Subcutaneous abdominal adipose tissue (tissue), 5 donors: ENCODE measurements at regions not wholly inside any gene's neighbourhood (a gene's known extent, or its start where the extent isn't known, plus 50 kb on each side); places are given as distances from the start of the nearest gene placed in this dataset.
A peak's percentile ranks its signal among the peaks of the same experiment; 100 is the strongest.

Experiments
- H3K27ac ChIP-seq: one replicate; pipeline ENCODE4 v1.7.0; 2013; ENCODE audit warnings: low read depth, mild to moderate bottlenecking, inconsistent platforms, low read length, moderate library complexity
- H3K27me3 ChIP-seq, 5 donors: one replicate each; pipeline ENCODE4 v1.7.0; 2013; ENCODE audit warnings: low read length in 5 of 5, inconsistent platforms in 1 of 5; ENCODE audit not compliant: control insufficient read depth in 5 of 5, insufficient read depth in 4 of 5
- H3K36me3 ChIP-seq, 5 donors: one replicate each; pipeline ENCODE4 v1.7.0; 2013; ENCODE audit warnings: low read length in 5 of 5; ENCODE audit not compliant: control insufficient read depth in 5 of 5, insufficient read depth in 5 of 5
- H3K4me1 ChIP-seq, 5 donors: one replicate each; pipeline ENCODE4 v1.7.0; 2013; ENCODE audit warnings: low read length in 5 of 5, mild to moderate bottlenecking in 3 of 5, moderate library complexity in 1 of 5; ENCODE audit not compliant: control insufficient read depth in 5 of 5, insufficient read depth in 5 of 5
- H3K4me3 ChIP-seq, 5 donors: one replicate each; pipeline ENCODE4 v1.7.0; 2013; ENCODE audit warnings: low read length in 5 of 5, low read depth in 1 of 5
- H3K9ac ChIP-seq, 5 donors: one replicate each; pipeline ENCODE4 v1.7.0; 2013; ENCODE audit warnings: low read length in 5 of 5, mild to moderate bottlenecking in 4 of 5, moderate library complexity in 3 of 5
- H3K9me3 ChIP-seq, 5 donors: one replicate each; pipeline ENCODE4 v1.7.0; 2013; ENCODE audit warnings: low read length in 5 of 5; ENCODE audit not compliant: control insufficient read depth in 5 of 5
- donor health status: healthy.
- donor health status: healthy.
- donor health status: healthy.
- donor health status: healthy.
- donor health status: healthy.

DNA sequence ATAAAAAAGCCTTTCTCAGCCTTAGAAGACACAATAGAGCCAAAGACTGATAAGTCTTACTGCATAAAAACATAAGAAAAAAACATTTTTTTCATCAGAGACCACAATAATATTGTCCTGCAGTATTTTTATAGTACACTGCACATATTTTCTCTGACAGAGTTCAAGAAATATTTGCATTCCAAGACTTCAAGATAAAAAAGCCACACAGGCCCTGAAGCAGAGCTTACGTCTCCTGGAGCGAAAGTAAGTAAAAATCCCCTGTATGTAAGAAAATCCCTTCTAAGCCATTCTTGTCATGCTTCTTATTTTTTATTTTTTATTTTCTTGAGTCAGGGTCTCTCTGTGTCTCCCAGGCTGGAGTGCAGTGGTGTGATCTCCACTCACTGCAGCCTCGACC lies 755.9 kb downstream of the LIG4 start:
- Histone ChIP-seq H3K9me3 (peaks cover 0 to 1% (median 0%) of the 10 kb centered on the region in 5 donors), H3K27ac (no peak overlapping the region), H3K4me3 (no peak overlapping the region), H3K9ac (no peak overlapping the region), H3K27me3 (no peaks in the 10 kb centered on the region), H3K36me3 (no peaks in the 10 kb centered on the region), H3K4me1 (no peaks in the 10 kb centered on the region)

DNA sequence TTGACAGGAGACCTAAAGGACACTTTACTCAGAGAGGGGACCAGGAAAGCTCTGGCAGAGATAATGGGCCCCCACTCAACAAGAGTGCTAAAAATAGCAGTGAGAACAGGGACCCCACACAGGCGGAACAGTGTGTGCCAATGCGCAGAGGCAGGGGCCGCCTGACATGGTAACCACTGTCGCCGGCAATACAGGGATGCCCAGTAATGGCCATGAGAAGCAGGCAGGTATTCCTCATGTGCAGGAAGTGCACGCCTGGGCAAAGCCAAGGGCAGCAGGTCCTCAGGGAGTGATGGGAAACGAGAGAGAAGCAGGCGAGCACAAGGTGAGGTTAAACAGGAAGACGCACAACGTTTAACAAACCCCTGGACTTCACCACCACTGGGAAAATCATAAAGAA lies 757.1 kb downstream of the LIG4 start:
- Histone ChIP-seq H3K36me3 (no peaks in the 10 kb centered on the region), H3K9ac (no peak overlapping the region), H3K4me1 (no peaks in the 10 kb centered on the region), H3K27me3 (no peaks in the 10 kb centered on the region), H3K27ac (no peak overlapping the region), H3K9me3 (peaks cover 0 to 4% (median 2%) of the 10 kb centered on the region in 5 donors), H3K4me3 (no peak overlapping the region)

DNA sequence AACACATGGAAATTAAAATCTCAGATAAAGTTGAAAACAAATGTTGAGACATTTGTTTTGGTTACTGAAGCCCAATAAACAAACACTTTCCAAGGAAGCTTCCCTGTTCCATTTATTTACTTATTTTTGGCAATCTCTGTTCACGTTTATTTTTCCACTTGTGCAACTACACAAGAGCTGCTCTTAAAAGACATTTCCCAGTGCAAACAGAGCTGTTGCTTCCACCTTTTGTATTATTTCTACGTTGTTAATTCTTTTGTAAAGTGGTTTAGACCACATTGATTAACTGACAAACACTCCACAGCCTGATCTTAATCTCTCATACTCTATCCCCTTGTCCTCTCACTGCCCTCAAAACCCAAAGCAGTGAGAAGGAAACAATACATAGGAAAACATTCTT lies 757.6 kb downstream of the LIG4 start:
- H3K4me3 ChIP-seq, result no peak overlapping the region
- H3K4me1 ChIP-seq, result no peaks in the 10 kb centered on the region
- H3K27me3 ChIP-seq, result no peaks in the 10 kb centered on the region
- no peaks in the 10 kb centered on the region for H3K36me3 ChIP-seq
- peaks cover 0 to 8% (median 6%) of the 10 kb centered on the region in 5 donors for H3K9me3 ChIP-seq
- H3K27ac ChIP-seq, result no peak overlapping the region
- H3K9ac ChIP-seq, result no peak overlapping the region

- no peak overlapping the region for H3K9ac ChIP-seq
- no peaks in the 10 kb centered on the region for H3K27me3 ChIP-seq
- no peaks in the 10 kb centered on the region for H3K36me3 ChIP-seq
- no peak overlapping the region for H3K4me3 ChIP-seq
- H3K9me3 ChIP-seq, result peaks cover 0 to 8% (median 6%) of the 10 kb centered on the region in 5 donors
- H3K4me1 ChIP-seq, result peaks cover 0 to 4% (median 0%) of the 10 kb centered on the region in 5 donors
- no peak overlapping the region for H3K27ac ChIP-seq
These were observed 758.9 kb downstream of the LIG4 start for GRCh38 chr13:107456431-107456830.

DNA sequence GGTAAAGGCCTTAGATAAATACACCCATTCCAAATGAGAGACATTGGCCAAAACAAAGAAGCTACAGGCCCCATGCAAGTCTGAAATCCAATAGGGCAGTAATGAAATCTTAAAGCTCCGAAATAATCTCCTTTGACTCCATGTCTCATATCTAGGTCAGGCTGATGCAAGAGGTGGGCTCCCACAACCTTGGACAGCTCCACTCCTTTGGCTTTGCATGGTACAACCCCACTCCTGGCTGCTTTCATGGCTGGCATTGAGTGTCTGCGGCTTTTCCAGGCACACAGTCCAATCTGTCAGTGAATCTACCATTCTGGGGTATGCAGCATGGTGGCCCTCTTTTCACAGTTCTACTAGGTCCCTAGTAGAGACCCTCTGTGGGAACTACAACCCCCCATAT lies 762.5 kb downstream of the LIG4 start:
- H3K4me3 ChIP-seq, result no peak overlapping the region
- peaks cover 0 to 12% (median 0%) of the 10 kb centered on the region in 5 donors for H3K4me1 ChIP-seq
- no peak overlapping the region for H3K27ac ChIP-seq
- no peaks in the 10 kb centered on the region for H3K27me3 ChIP-seq
- no peak overlapping the region for H3K9ac ChIP-seq
- H3K36me3 ChIP-seq, result no peaks in the 10 kb centered on the region
- H3K9me3 ChIP-seq, result peaks cover 0 to 8% (median 6%) of the 10 kb centered on the region in 5 donors

GRCh38 chr13:107450931-107451330 lies 764.4 kb downstream of the LIG4 start:
- no peak overlapping the region for H3K27ac ChIP-seq
- peaks cover 0 to 12% (median 0%) of the 10 kb centered on the region in 5 donors for H3K4me1 ChIP-seq
- H3K4me3 ChIP-seq, result no peak overlapping the region
- H3K27me3 ChIP-seq, result no peaks in the 10 kb centered on the region
- H3K9me3 ChIP-seq, result peaks cover 0 to 8% (median 6%) of the 10 kb centered on the region in 5 donors
- H3K9ac ChIP-seq, result peak overlapping the region in 1 of 5 donors; percentile 32
- no peaks in the 10 kb centered on the region for H3K36me3 ChIP-seq

DNA sequence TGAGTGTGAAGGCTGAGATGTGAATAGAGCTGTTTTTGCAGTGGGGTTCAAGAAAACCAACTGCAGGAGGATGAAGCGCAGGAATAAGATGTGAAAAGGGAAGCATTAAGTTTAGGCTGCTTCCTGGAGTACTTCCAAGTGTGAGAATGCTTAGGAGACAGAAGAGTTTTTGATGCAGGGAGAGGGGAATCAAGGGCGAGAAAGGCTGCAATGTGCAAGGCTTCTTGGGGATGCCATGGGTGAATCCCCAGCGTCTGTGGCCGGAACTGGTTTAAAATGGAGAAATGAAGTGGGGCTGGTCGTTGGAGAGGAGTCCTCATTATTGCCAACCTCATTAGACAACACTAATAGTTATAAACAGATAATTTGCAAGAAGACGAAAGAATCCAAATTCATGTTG lies 764.9 kb downstream of the LIG4 start:
- H3K27ac ChIP-seq, result no peak overlapping the region
- H3K36me3 ChIP-seq, result no peaks in the 10 kb centered on the region
- no peak overlapping the region for H3K4me3 ChIP-seq
- peaks cover 0 to 8% (median 6%) of the 10 kb centered on the region in 5 donors for H3K9me3 ChIP-seq
- peaks cover 0 to 12% (median 0%) of the 10 kb centered on the region in 5 donors for H3K4me1 ChIP-seq
- no peaks in the 10 kb centered on the region for H3K27me3 ChIP-seq
- H3K9ac ChIP-seq, result no peak overlapping the region

DNA sequence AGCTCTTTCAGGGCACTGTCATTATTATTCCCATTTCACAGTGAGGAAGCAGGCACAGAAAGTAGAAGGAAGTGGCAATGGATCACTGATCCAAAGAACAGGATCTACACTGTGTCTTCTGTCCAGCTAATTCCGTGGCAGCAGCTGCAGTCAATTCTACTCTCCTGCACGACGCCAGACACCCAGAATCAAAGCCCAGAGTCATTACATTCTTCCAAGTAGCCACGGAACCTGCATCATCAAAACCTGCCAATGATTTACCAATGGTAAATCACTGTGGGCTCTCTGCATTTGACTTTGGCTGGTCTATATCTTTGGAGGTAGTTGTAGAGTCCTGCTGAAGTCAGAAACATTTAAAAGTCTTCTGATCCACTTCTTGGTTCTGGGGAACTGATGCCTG lies 767.7 kb downstream of the LIG4 start:
- Histone ChIP-seq H3K4me1 (peaks cover 0 to 12% (median 0%) of the 10 kb centered on the region in 5 donors), H3K36me3 (no peaks in the 10 kb centered on the region), H3K9ac (no peak overlapping the region), H3K4me3 (no peak overlapping the region), H3K27ac (no peak overlapping the region), H3K27me3 (no peaks in the 10 kb centered on the region), H3K9me3 (no peaks in the 10 kb centered on the region)

- H3K27ac ChIP-seq, result no peak overlapping the region
- no peaks in the 10 kb centered on the region for H3K9me3 ChIP-seq
- H3K9ac ChIP-seq, result no peak overlapping the region
- H3K4me3 ChIP-seq, result no peak overlapping the region
- H3K36me3 ChIP-seq, result no peaks in the 10 kb centered on the region
- H3K27me3 ChIP-seq, result no peaks in the 10 kb centered on the region
- no peaks in the 10 kb centered on the region for H3K4me1 ChIP-seq
These were observed 774.1 kb downstream of the LIG4 start for GRCh38 chr13:107441279-107441678.

- no peak overlapping the region for H3K27ac ChIP-seq
- H3K4me1 ChIP-seq, result no peaks in the 10 kb centered on the region
- no peaks in the 10 kb centered on the region for H3K27me3 ChIP-seq
- no peaks in the 10 kb centered on the region for H3K9me3 ChIP-seq
- no peak overlapping the region for H3K9ac ChIP-seq
- no peaks in the 10 kb centered on the region for H3K36me3 ChIP-seq
- H3K4me3 ChIP-seq, result no peak overlapping the region
These were observed 777.1 kb downstream of the LIG4 start for GRCh38 chr13:107438251-107438650.

- H3K9me3 ChIP-seq, result no peaks in the 10 kb centered on the region
- H3K27me3 ChIP-seq, result no peaks in the 10 kb centered on the region
- H3K36me3 ChIP-seq, result no peaks in the 10 kb centered on the region
- H3K4me3 ChIP-seq, result no peak overlapping the region
- H3K4me1 ChIP-seq, result no peaks in the 10 kb centered on the region
- H3K27ac ChIP-seq, result no peak overlapping the region
- no peak overlapping the region for H3K9ac ChIP-seq
These were observed 781.0 kb downstream of the LIG4 start for GRCh38 chr13:107434347-107434746.
